ENCODE measurements at regions not wholly inside any gene's neighbourhood (a gene's known extent, or its start where the extent isn't known, plus 50 kb on each side); places are given as distances from the start of the nearest gene placed in this dataset.

DNA sequence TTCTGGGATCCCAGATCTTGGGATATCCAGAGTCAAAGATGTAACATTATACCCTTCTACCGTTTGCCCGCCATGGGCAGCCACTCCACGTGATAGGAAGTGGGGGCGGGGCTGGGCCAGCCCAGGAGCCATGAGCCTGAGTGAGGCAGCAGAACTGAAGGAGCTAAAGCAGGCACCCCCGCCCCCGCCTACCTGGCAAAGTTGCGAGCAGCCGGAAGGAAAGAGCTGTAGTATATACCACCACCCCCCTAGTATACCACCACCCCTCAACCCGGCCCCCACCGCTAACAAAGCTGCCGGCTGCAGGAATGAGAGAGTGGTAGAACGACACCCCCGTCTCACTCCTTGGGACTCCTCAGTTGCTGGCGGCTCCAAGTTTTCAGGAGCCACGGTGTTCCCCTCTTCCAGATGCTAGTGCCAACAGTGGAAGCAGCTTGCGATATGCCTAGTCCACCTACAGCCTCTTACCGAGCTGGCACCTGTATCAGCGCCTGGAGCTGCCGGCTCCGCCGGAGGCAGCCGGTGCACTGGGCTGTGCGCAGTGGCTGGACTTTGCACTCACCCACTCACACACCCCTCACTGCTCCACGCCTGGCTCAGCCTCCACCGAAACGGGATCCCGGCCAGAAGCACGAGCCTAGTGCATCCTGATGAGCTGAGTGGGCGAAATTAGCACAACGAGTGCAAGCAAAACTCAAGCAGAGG, 230.7 kb upstream of the PRR20A start:
- DNase-seq (ENCODE audit: low spot score), result no peak

DNA sequence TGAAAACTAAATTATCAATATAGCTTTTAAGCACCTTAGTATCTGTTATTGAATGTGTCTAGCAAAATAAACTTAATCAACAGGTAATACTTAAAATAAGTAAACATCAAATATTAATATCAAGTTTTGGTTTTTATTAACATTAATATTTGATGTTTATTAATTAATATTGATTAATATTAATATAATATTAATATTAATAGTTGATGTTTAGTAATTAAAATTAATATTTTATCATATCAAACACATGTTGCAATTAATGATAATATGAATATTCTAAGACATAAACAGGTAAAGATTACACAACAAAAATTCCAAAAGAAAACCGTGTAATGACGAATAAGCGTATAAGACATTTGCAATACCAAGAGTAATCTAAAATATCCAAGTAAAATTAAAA, 222.8 kb upstream of the PRR20A start:
- DNase-seq (ENCODE audit: low spot score), result no peak

DNA sequence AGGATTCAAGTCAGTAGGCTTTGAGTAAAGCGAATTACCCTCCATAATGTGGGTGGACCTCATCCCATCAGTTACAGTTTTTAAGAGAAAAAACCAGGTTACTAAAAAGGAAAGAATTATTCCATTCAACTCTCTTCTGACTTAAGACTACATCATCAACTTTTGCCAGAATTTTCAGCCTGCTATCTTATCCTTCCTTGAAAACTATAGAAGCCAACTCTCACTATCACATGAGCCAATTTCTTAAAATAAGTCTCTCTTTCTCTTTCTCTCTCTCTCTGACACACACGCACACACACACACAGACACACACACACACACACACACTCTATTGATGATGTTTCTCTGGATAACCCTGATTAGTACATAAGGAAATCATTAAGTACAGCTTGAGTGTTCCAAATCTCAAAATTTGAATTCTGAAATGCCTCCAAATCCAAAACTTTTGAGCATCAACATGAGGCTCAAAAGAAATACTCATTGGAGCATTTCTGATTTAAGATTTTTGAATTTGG, 217.0 kb upstream of the PRR20A start:
- no peak for DNase-seq (ENCODE audit: low spot score)

DNA sequence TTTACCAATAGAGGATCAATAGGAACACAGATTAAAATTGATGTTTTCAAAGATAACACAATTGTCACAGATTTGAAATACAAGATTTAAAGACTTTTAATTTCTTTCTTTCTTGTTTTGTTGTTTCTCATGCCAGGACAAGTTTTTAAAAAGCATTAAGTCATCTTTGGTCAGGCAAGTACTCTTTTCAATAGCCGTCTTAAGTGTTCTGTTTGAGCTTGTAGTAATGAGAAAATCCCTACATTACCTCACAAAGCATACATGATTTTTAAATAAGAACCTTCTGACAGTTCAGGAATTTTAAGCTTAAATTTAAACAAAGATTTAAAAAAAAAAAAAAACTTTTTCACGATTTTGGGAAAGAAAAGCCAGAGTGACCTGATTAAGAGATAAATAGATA, 216.3 kb upstream of the PRR20A start:
- DNase-seq (ENCODE audit: low spot score), result no peak

DNA sequence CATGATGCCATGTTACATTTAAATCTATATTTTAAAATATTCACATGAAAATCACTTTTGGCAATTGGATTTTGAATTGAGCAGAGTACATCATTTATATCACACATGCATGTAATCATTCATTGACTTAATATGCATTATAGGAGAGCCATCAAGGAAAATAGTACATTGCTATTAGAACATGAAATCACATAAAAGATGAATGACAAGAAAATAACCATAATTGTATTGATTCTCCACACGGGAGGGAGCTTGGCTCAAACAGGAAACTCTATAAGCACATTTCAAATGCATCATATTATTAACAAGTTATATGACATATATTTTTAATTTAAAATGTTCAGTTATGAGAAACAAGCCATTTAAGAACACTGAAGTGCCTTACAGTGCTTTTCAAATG, 208.6 kb upstream of the PRR20A start:
- DNase-seq (ENCODE audit: low spot score), result no peak

DNA sequence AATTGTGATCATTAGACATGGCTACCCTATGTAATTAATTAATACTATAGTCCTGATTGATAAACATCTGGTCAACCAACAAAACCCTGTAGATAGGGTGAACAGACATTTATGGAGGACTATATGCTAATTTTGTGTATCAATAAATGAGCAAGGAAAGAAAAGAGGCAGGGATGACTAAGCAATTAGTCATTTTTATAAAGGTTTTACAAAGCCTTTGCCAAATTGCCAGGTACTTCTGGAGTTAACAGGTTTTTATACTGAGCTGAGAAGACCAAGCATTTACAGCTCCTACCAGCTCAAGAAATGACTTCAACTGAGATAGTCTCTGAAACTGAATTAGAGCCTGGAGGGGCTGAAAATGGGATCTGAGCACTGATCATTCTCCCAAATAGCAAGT, 186.8 kb upstream of the PRR20A start:
- DNase-seq (ENCODE audit: low spot score), result no peak

DNA sequence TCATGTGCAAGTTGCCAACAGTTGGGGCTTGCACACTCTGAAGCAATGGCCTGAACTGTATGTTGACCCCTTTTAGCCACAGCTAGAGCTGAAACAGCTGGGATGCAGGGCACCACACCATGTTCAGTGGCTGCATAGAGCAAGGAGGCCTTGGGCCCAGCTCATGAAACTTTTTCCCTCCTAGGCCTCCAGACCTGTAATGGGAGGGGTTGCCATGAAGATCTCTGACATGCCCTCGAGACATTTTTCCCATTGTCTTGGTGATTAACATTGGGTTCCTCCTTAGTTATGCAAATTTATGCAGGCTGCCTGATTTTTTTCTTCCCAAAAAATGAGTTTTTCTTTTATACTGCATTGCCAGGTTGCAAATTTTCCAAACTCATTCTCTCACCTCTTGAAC, 165.1 kb upstream of the PRR20A start:
- DNase-seq (ENCODE audit: low spot score), result no peak

DNA sequence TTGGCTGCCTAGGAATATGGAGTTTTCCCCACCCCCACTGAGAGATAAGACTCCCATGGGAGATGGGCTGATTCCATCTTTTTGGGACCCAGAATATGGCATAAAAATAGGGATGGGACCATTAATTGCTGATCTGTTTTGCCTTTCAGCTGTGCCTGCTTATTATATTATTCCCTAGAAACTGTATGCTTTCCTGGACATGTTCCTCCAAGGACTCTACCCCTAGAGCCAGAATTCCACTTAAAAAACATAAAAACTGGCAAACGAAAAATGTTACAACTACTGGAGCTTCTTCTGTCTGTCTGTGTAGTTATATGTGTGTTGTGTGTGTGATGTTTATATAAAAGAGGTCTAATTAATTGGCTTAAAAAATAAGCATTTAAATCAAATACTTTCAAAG, 159.9 kb upstream of the PRR20A start:
- no peak for DNase-seq (ENCODE audit: low spot score)

DNA sequence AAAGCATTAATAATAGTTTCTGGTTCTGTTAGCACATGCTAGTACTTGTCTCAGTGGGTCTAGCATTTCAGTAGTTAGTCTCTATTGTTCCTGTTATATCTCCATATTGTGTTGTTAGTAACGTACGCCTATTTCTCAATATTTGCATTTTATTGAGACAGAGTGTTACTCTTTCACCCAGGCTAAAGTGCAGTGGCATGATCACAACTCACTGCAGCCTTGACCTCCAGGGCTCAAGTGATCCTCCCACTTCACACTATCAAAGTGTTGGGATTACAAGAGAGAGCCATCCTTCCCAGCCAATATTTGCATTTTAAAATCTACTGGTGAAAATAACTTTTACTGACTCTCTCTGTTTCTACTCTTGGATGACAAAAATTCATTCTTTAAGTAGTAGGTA, 154.6 kb upstream of the PRR20A start:
- DNase-seq (ENCODE audit: low spot score), result no peak

DNA sequence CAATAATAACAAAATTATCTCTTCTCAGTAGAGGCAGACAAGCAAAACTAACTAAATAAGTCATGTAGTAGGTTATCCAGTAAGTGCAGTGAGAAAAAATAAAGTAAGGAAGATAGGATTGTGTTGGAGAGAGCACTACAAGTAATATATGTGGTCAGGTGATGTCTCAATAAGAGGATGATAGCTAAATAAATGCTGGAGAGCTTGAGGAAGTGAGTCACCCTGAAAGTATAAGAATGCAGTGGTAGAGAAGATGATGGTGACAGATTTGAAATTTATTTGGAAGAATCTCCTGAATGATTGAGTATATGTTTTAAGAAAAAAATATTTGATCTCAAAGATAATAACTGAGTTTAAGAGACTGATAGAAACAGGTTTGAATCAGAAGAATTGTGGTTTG, 152.2 kb upstream of the PRR20A start:
- no peak for DNase-seq (ENCODE audit: low spot score)

DNA sequence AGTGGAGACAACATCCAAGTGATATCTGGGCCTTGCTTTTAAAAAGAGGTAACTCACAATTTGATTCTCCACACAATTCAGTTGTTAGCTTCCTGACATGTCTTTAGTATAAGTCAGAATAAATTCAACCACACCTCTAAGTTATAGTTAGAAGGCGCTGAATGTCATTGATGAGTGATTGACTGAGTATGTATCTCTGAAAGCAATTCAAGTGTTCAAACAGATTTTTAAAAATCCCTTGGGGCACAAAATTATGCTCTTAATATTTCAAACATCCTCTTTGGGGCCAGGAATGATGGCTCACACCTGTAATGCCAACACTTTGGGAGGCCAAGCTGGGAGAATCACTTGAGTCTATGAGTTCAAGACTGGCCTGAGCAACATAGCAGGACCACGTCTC, 137.0 kb upstream of the PRR20A start:
- no peak for DNase-seq (ENCODE audit: low spot score)

DNA sequence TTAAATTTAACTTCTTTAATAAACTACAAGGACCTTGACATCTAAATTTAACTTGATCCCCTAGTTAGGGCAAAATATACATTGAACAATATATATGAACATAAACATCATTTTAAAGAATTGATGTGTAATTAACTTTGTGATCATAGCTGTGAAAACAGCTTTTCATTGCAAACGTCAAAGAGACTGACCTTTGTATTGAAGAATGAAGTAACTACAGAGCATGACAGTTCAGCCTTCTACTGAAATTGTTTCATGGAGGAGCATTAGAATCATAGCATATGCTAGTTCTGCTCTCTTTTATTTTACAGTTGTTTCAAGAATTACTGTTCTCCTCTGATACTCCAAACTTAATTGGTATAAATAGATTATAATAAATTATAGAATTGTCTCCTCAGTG, 123.4 kb upstream of the PRR20A start:
- DNase-seq (ENCODE audit: low spot score), result no peak

DNA sequence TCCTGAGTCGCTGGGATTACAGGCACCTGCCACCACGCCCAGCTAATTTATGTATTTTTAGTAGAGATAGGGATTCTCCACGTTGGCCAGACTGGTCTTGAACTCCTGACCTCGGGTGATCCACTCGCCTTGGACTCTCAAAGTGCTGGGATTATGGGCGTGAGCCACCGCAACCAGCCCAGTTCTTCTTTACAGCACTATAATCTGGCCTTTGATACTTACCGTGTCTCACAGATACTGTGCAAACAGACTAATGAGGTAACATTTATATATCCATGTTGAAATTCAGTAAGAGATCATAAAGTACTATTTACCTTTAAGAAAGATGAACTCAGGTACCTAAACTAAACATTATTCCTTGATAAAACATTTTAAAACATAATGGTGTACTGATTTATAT, 121.8 kb upstream of the PRR20A start:
- DNase-seq (ENCODE audit: low spot score), result no peak

DNA sequence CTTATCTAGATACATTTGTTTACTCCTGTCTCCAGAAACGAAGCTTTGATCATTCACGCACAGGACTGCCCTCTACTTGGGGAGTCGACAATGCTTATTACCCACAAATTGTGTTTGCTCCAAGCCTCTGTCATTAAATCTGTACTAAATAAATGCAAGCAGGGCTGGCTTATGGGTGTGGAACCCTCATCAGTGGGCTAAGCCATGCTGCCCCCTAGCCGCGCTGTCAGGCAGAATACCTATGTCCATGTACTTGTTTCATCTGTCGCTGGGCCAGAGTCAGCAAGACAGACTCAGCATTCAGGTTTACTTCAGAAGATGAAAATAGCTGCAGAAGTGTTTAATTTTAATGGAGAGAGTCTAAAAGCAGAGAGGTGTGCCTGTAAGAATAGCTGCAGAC, 110.0 kb upstream of the PRR20A start:
- no peak for DNase-seq (ENCODE audit: low spot score)

DNA sequence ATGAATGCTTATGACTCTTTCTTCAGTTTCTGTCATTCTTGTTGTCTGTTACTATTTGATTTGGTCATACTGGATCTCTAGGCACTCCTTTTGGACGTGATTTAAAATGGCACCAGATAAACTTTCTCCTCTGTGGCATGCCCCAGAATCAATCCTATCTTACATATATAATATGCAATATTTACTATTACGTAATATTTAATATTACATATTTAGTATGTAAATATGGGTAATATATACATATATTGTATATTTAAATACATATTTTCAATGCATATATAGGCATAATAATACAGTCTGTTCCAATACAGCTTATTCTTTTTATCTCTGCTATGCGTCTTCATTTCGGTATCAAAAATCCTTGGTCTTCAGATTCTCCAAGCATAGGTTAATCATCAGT, 104.4 kb upstream of the PRR20A start:
- DNase-seq (ENCODE audit: low spot score), result no peak

DNA sequence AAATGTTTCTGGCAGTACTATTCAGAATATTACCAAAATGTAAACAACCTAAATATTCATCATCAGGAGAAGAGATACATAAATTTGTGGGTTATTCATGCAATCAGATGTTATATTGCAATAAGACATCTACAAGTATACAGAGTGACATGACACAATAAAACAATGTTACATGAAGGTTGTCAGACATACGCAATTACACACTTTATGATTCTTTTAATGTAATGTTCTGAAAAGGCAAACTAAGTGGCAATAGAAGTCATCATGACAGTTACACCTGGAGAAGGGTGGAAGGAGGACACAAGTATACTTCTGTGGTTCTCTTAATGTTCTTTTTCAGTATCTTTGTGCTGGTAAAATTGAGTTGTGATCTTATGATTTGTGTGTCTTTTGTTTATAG, 95.8 kb upstream of the PRR20A start:
- DNase-seq (ENCODE audit: low spot score), result no peak

DNA sequence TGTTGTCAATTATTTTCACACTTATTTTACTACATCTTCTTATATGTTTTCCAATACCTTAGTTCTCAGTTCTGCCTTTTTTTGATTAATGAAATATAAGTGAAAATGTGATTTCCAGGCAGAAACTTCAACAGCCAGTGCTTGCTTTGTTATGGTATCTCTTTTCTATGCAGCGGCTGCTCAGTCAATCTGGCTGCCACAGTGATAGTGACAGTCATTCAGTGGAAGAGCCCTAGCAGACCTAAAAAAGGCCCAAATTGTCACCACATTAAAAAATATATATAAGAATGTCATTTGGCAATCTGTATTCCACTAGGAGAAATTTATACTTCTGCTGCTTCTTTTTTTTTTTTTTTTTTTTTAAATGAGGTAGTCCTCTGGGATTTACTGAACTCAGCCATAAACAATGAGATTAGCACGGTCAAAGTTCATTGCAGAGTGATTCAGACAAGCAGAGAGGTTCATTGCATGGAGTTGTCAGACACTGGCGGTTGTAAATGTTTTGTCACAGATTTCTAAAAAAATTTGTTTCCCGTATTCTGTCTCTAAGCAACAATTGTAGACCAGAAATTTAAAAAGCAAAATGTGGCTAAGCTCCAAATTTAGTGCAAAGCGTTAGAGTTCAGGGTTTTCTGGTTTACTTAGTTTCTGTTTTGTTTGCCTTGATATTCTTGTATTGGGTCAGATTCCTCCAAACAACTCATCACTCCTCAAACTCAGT, 94.7 kb upstream of the PRR20A start:
- DNase-seq (ENCODE audit: low spot score), result no peak

DNA sequence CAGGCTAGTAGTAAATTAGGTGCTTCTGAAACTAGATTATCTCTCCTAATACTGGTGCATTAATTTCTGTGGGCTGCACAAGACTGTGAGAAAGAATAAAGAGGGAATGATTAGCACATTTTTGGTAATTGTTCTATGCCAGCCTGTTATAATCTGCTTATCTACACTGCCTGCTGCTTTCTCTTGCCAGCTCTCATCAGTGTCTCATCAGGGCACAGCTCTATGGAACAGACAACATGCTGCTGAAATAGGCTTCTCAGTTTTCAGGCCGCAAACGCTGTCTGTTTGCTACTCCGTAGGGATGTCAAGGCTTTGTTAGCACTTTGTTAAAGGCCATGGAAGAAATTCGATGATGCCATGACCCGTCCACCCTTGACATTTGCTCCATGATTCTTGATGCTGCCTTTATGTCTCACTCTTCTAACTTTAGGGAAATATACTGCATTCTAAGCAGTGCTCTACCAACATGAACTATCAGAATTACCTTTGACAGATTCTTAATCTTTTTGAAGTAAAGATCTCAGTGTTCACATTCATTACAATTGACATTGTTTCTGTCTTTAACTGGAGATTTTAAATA, 84.0 kb upstream of the PRR20A start:
- no peak for DNase-seq (ENCODE audit: low spot score)

DNA sequence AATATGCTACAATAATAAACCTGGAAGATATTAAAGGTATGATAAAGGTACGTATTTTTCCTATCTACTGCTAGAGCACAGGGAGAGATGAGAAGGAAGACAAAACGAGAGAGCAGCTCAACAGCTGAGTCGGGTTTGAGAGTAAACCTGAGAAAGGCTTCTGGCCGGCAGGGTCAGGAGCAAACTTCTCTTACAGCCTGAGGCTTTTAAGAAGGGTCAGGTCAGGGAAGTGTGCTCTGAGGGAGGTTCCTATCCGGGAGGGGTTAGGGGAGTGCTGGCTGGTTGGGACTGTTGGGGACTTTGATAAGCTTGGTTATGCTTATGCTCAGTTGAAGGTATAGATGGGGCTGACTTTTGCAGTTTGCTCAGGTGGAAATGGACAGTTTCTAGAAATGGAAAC, 77.7 kb upstream of the PRR20A start:
- no peak for DNase-seq (ENCODE audit: low spot score)

DNA sequence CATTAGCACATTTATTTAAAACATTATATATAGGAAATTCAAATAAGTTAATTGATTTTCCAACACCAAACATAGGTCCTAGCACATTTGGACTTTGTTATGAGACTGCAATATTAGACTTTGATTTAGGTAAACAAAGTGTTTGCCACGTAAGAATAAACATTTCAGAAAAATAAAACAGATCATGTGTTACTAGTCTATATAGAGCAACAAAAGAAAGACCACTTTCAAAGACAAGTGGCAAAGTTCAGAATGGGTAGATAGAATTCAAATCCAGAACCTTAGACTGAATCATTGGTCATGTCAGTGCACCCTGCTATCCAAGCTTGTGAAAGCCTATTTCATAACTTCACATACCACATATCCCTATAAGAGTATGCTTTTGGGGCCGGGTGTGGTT, 66.7 kb upstream of the PRR20A start:
- no peak for DNase-seq (ENCODE audit: low spot score)

DNA sequence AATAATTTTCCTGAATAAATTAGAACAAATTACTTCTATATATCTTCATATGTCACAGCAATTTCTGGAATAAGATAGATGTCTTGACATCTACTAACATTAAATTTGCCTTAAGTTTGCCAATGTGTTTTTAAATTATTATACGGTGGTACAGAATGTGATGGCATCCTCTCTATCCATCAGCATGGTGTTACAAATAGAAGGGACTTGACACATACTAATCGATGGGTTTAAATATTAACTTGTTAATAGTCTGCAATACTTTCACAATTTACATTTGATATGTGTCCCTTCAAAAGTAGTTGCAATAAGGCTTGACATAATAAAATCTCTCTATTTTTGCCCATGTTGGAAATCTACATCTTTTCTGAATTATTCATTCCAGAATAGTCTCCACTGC, 65.1 kb upstream of the PRR20A start:
- no peak for DNase-seq (ENCODE audit: low spot score)

DNA sequence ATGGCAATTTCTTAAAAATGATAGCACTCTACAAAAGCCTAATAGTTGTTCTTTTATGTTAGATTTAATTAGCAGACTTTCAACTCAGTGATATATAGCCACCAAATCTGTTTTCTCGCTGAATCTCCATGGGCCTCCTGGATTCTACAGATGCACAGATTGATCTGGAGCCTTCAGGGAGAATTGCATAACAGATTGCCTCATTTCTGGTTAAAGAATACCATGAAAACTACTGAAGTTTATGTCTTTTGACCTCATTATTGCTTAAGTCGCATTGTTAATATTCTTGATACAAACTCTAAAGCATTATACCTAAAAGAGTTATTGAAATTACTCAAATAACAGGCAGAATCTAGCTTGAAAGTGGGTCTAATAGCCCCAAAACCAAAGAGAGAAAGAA, 53.7 kb upstream of the PRR20A start:
- no peak for DNase-seq (ENCODE audit: low spot score)
